ENCODE measurements at regions not wholly inside any gene's neighbourhood (a gene's known extent, or its start where the extent isn't known, plus 50 kb on each side); places are given as distances from the start of the nearest gene placed in this dataset.

GRCh38 chr5:107196500-107197059 is 474.2 kb downstream of the EFNA5 start:
- H3K27ac ChIP-seq: no peak overlapping the region
- H3K4me3 ChIP-seq: no peak overlapping the region
- no peak overlapping the region for H3K9ac ChIP-seq
- no peaks in the 10 kb centered on the region for H4K20me1 ChIP-seq
- no peak for TF ChIP-seq Cebpa-rat (IDR thresholded peaks at IDR 0.05)
- no peaks in the 10 kb centered on the region for H3K4me1 ChIP-seq
- H3K4me2 ChIP-seq: no peak overlapping the region
- no peaks in the 10 kb centered on the region for H3K27me3 ChIP-seq
- no peaks in the 10 kb centered on the region for H3K36me3 ChIP-seq
- H3K9me3 ChIP-seq (replicated peaks in 1 of 11): no peaks in the 10 kb centered on the region

DNA sequence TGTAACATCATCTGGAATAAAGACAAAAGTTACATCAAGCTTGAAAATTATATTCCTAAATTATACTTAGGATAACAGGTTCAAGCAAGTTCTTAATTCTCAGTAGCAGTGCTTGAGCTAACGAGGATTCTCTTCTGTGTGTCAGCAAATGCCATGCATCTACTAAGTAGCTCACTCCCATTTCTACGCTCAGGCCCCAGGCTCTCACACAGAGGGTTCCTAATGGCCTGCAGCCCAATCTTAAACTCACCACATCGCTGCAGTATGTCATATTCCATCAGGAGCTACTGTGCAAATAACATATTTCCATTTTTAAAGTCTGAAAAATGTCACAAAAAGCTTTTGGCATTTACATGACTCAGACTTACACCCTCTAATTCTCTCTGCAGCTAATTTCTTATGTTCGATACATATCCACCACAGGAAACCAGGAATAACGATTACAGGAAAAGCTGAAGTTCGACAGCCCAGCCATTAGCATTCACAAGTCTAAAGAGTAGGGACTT is 474.8 kb downstream of the EFNA5 start:
- H3K9ac ChIP-seq: no peak overlapping the region
- H3K27me3 ChIP-seq: no peaks in the 10 kb centered on the region
- no peak overlapping the region for H3K27ac ChIP-seq
- no peaks in the 10 kb centered on the region for H4K20me1 ChIP-seq
- H3K4me1 ChIP-seq: no peaks in the 10 kb centered on the region
- no peak for TF ChIP-seq Cebpa-rat (IDR thresholded peaks at IDR 0.05)
- no peaks in the 10 kb centered on the region for H3K36me3 ChIP-seq
- no peak overlapping the region for H3K4me2 ChIP-seq
- H3K9me3 ChIP-seq (replicated peaks in 1 of 11): no peaks in the 10 kb centered on the region
- H3K4me3 ChIP-seq: no peak overlapping the region

DNA sequence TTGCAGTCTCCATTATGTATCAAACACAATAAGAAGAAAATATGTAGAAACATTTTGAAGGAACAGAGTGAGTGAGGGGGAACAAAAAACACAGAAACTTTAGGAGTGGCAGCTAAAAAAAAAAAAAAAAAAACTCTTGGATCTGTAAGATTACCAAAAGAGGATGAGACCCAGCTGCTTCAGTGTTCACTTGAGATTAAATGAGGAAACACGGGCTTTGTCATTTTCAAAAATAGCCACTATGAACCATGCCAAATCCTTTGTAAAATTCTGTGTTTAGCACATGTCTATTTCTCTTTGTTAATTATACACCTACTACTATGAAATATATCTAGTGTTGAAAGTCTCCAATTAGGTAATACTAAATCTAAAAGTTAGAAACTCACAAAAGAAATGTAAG is 485.9 kb downstream of the EFNA5 start:
- H3K4me3 ChIP-seq: no peak overlapping the region
- no peaks in the 10 kb centered on the region for H3K27me3 ChIP-seq
- no peaks in the 10 kb centered on the region for H3K4me1 ChIP-seq
- H3K4me2 ChIP-seq: no peak overlapping the region
- no peak overlapping the region for H3K9ac ChIP-seq
- peaks cover 0 to 13% (median 0%) of the 10 kb centered on the region in 11 experiments; a peak in 1 of 22 replicates for H3K9me3 ChIP-seq (replicated peaks in 1 of 11)
- no peak overlapping the region for H3K27ac ChIP-seq
- no peak for TF ChIP-seq Cebpa-rat (IDR thresholded peaks at IDR 0.05)
- H3K36me3 ChIP-seq: no peaks in the 10 kb centered on the region
- no peaks in the 10 kb centered on the region for H4K20me1 ChIP-seq

GRCh38 chr5:107184066-107184465 is 486.7 kb downstream of the EFNA5 start:
- no peaks in the 10 kb centered on the region for H3K36me3 ChIP-seq
- peaks cover 0 to 13% (median 0%) of the 10 kb centered on the region in 11 experiments; a peak in 1 of 22 replicates for H3K9me3 ChIP-seq (replicated peaks in 1 of 11)
- no peak overlapping the region for H3K4me3 ChIP-seq
- H3K27me3 ChIP-seq: no peaks in the 10 kb centered on the region
- H3K27ac ChIP-seq: no peak overlapping the region
- H3K4me2 ChIP-seq: no peak overlapping the region
- H4K20me1 ChIP-seq: no peaks in the 10 kb centered on the region
- H3K4me1 ChIP-seq: no peaks in the 10 kb centered on the region
- no peak overlapping the region for H3K9ac ChIP-seq
- TF ChIP-seq Cebpa-rat (IDR thresholded peaks at IDR 0.05): no peak

DNA sequence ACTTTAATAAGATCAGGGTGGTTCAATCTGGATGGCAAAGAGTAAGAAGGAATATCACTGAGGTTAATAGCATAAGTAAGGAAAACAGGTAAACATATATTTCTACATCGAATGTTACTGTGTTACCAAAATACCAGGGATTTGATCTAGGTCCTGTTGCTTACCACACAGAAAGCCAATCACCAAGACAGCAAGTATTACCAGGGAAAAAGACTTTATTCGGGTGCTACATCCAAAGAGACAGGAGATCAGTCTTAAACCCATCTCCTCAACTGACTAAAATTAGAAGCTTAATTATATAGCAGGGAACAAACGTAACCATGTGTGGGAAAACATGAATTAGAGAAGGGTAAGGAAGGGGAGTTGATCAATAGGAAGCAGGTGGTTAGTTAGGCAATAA is 500.1 kb downstream of the EFNA5 start:
- Histone ChIP-seq H4K20me1 (no peaks in the 10 kb centered on the region), H3K9me3 (replicated peaks in 1 of 11) (peaks cover 20 to 35% (median 29%) of the 10 kb centered on the region in 11 experiments), H3K27me3 (no peaks in the 10 kb centered on the region), H3K36me3 (0 out of 22 replicates have a peak, but pooled peaks cover 0 to 6% (median 0%) of the 10 kb centered on the region in 11 experiments), H3K27ac (no peak overlapping the region), H3K4me2 (no peak overlapping the region), H3K4me3 (no peak overlapping the region), H3K4me1 (no peaks in the 10 kb centered on the region), H3K9ac (no peak overlapping the region)
- TF ChIP-seq Cebpa-rat (IDR thresholded peaks at IDR 0.05): no peak

GRCh38 chr5:107169867-107170266 is 500.9 kb downstream of the EFNA5 start:
- Histone ChIP-seq H3K36me3 (0 out of 22 replicates have a peak, but pooled peaks cover 0 to 6% (median 0%) of the 10 kb centered on the region in 11 experiments), H3K9ac (no peak overlapping the region), H3K4me3 (no peak overlapping the region), H3K27me3 (no peaks in the 10 kb centered on the region), H3K4me1 (no peaks in the 10 kb centered on the region), H3K27ac (no peak overlapping the region), H3K4me2 (no peak overlapping the region), H3K9me3 (replicated peaks in 1 of 11) (peaks cover 20 to 35% (median 29%) of the 10 kb centered on the region in 11 experiments), H4K20me1 (no peaks in the 10 kb centered on the region)
- TF ChIP-seq Cebpa-rat (IDR thresholded peaks at IDR 0.05): no peak

GRCh38 chr5:107168848-107169752 is 501.6 kb downstream of the EFNA5 start:
- Histone ChIP-seq H3K4me2 (no peak overlapping the region), H3K27me3 (no peaks in the 10 kb centered on the region), H3K9ac (no peak overlapping the region), H3K36me3 (0 out of 22 replicates have a peak, but pooled peaks cover 0 to 6% (median 0%) of the 10 kb centered on the region in 11 experiments), H4K20me1 (no peaks in the 10 kb centered on the region), H3K4me3 (no peak overlapping the region), H3K9me3 (replicated peaks in 1 of 11) (peaks cover 20 to 35% (median 29%) of the 10 kb centered on the region in 11 experiments), H3K27ac (no peak overlapping the region), H3K4me1 (no peaks in the 10 kb centered on the region)
- TF ChIP-seq Cebpa-rat (IDR thresholded peaks at IDR 0.05): no peak

DNA sequence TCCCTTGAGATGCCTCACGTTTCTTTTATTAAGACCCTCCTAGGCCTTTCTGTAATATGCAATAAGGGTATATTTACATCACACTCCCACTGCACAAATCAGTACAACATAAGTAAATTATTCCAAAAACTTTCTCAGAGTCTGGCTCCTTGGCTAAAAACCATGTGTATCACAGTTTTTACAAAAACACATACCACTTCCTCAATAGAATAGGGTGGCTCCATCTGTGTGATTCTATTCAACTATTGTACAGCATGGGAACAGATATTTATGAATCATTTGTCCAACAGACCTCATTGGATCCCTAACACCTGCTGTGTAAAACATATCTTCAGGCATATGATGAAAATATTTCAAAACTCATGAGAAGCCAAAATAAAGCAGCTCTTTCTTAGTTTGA is 502.7 kb downstream of the EFNA5 start:
- no peaks in the 10 kb centered on the region for H4K20me1 ChIP-seq
- no peak overlapping the region for H3K4me3 ChIP-seq
- H3K4me2 ChIP-seq: no peak overlapping the region
- H3K9me3 ChIP-seq (replicated peaks in 1 of 11): peaks cover 20 to 35% (median 29%) of the 10 kb centered on the region in 11 experiments
- no peak for TF ChIP-seq Cebpa-rat (IDR thresholded peaks at IDR 0.05)
- H3K4me1 ChIP-seq: no peaks in the 10 kb centered on the region
- no peak overlapping the region for H3K27ac ChIP-seq
- 0 out of 22 replicates have a peak, but pooled peaks cover 0 to 6% (median 0%) of the 10 kb centered on the region in 11 experiments for H3K36me3 ChIP-seq
- no peaks in the 10 kb centered on the region for H3K27me3 ChIP-seq
- no peak overlapping the region for H3K9ac ChIP-seq

GRCh38 chr5:107165296-107165695 is 505.4 kb downstream of the EFNA5 start:
- Histone ChIP-seq H3K36me3 (0 out of 22 replicates have a peak, but pooled peaks cover 0 to 4% (median 0%) of the 10 kb centered on the region in 11 experiments), H3K4me2 (no peak overlapping the region)

More at GRCh38 chr5:107165296-107165695, 505.4 kb downstream of the EFNA5 start:
- Histone ChIP-seq H3K4me3 (no peak overlapping the region), H3K27ac (no peak overlapping the region), H4K20me1 (no peaks in the 10 kb centered on the region), H3K27me3 (no peaks in the 10 kb centered on the region), H3K9ac (no peak overlapping the region), H3K4me1 (no peaks in the 10 kb centered on the region), H3K9me3 (replicated peaks in 1 of 11) (peaks cover 6 to 16% (median 10%) of the 10 kb centered on the region in 11 experiments)
- TF ChIP-seq Cebpa-rat (IDR thresholded peaks at IDR 0.05): no peak
